ENCODE measurements at regions not wholly inside any gene's neighbourhood (a gene's known extent, or its start where the extent isn't known, plus 50 kb on each side); places are given as distances from the start of the nearest gene placed in this dataset.

GRCh38 chr4:11598591-11598990, 169.9 kb upstream of the HS3ST1 start:
- Histone ChIP-seq H3K4me1 (ENCODE audit: control insufficient read depth in 3 of 3, insufficient read depth in 2 of 3, low read depth in 1 of 3, low read length in 2 of 3) (no peaks in the 10 kb centered on the region), H3K27ac (ENCODE audit: low read depth in 1 of 3, low read length in 2 of 3) (no peak overlapping the region), H3K9me3 (ENCODE audit: control insufficient read depth in 2 of 2, insufficient read depth in 1 of 2, low read depth in 1 of 2, low read length in 1 of 2) (no peaks in the 10 kb centered on the region), H3K4me3 (ENCODE audit: low read depth in 1 of 3, low read length in 3 of 3) (no peak overlapping the region), H3K36me3 (ENCODE audit: control insufficient read depth in 3 of 3, insufficient read depth in 2 of 3, low read depth in 1 of 3, low read length in 3 of 3) (no peaks in the 10 kb centered on the region), H3K27me3 (ENCODE audit: control insufficient read depth in 3 of 3, insufficient read depth in 3 of 3, low read length in 3 of 3) (no peaks in the 10 kb centered on the region)
- DNase-seq, result no peak
- FAIRE-seq, result no peak
- 68 to 89% (median 88%) methylated on average over 4 of the region's 4 CpGs for WGBS, 3 donors

GRCh38 chr4:11597506-11597905, 168.8 kb upstream of the HS3ST1 start:
- no peak for FAIRE-seq
- Histone ChIP-seq H3K4me1 (ENCODE audit: control insufficient read depth in 3 of 3, insufficient read depth in 2 of 3, low read depth in 1 of 3, low read length in 2 of 3) (no peaks in the 10 kb centered on the region), H3K9me3 (ENCODE audit: control insufficient read depth in 2 of 2, insufficient read depth in 1 of 2, low read depth in 1 of 2, low read length in 1 of 2) (no peaks in the 10 kb centered on the region), H3K4me3 (ENCODE audit: low read depth in 1 of 3, low read length in 3 of 3) (no peak overlapping the region), H3K27me3 (ENCODE audit: control insufficient read depth in 3 of 3, insufficient read depth in 3 of 3, low read length in 3 of 3) (no peaks in the 10 kb centered on the region), H3K27ac (ENCODE audit: low read depth in 1 of 3, low read length in 2 of 3) (no peak overlapping the region), H3K36me3 (ENCODE audit: control insufficient read depth in 3 of 3, insufficient read depth in 2 of 3, low read depth in 1 of 3, low read length in 3 of 3) (no peaks in the 10 kb centered on the region)
- no peak for DNase-seq
- WGBS, 3 donors, result 59 to 70% (median 62%) methylated on average over 4 of the region's 4 CpGs

- H3K4me1 ChIP-seq (ENCODE audit: control insufficient read depth in 3 of 3, insufficient read depth in 2 of 3, low read depth in 1 of 3, low read length in 2 of 3), result no peaks in the 10 kb centered on the region
- H3K9me3 ChIP-seq (ENCODE audit: control insufficient read depth in 2 of 2, insufficient read depth in 1 of 2, low read depth in 1 of 2, low read length in 1 of 2), result no peaks in the 10 kb centered on the region
- H3K36me3 ChIP-seq (ENCODE audit: control insufficient read depth in 3 of 3, insufficient read depth in 2 of 3, low read depth in 1 of 3, low read length in 3 of 3), result no peaks in the 10 kb centered on the region
- no peak for FAIRE-seq
- H3K4me3 ChIP-seq (ENCODE audit: low read depth in 1 of 3, low read length in 3 of 3), result no peak overlapping the region
- WGBS, 3 donors, result 69 to 86% (median 72%) methylated on average over 2 of the region's 2 CpGs
- DNase-seq, result no peak
- no peaks in the 10 kb centered on the region for H3K27me3 ChIP-seq (ENCODE audit: control insufficient read depth in 3 of 3, insufficient read depth in 3 of 3, low read length in 3 of 3)
- no peak overlapping the region for H3K27ac ChIP-seq (ENCODE audit: low read depth in 1 of 3, low read length in 2 of 3)
Measured at GRCh38 chr4:11596989-11597388, 168.3 kb upstream of the HS3ST1 start.

- no peak overlapping the region for H3K4me3 ChIP-seq (ENCODE audit: low read depth in 1 of 3, low read length in 3 of 3)
- H3K27me3 ChIP-seq (ENCODE audit: control insufficient read depth in 3 of 3, insufficient read depth in 3 of 3, low read length in 3 of 3), result no peaks in the 10 kb centered on the region
- H3K9me3 ChIP-seq (ENCODE audit: control insufficient read depth in 2 of 2, insufficient read depth in 1 of 2, low read depth in 1 of 2, low read length in 1 of 2), result no peaks in the 10 kb centered on the region
- H3K36me3 ChIP-seq (ENCODE audit: control insufficient read depth in 3 of 3, insufficient read depth in 2 of 3, low read depth in 1 of 3, low read length in 3 of 3), result no peaks in the 10 kb centered on the region
- H3K27ac ChIP-seq (ENCODE audit: low read depth in 1 of 3, low read length in 2 of 3), result no peak overlapping the region
- no peak for FAIRE-seq
- 75 to 93% (median 89%) methylated on average over 7 of the region's 7 CpGs for WGBS, 3 donors
- no peak for DNase-seq
- H3K4me1 ChIP-seq (ENCODE audit: control insufficient read depth in 3 of 3, insufficient read depth in 2 of 3, low read depth in 1 of 3, low read length in 2 of 3), result no peaks in the 10 kb centered on the region
Measured at GRCh38 chr4:11593576-11594116, 165.0 kb upstream of the HS3ST1 start.

DNA sequence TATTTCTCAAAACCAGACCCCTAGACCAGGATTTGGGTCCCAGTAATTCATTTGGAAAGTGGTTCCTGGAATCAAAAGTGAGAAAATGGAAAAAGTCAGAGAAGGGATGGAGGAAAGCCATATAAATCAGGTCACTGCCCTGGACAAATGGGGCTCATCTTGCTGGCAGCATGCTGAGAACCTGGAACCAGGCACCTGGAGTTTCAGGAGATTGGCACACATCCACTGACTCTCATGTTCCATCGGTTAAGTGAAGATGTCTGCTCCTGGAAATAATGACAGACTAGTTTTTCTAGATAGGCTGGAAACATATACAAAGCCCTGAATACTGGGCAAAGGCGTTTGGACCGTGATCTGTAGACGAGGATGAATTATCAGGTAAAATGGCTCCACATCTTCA, 163.6 kb upstream of the HS3ST1 start:
- H3K27me3 ChIP-seq (ENCODE audit: control insufficient read depth in 3 of 3, insufficient read depth in 3 of 3, low read length in 3 of 3), result no peaks in the 10 kb centered on the region
- no peaks in the 10 kb centered on the region for H3K36me3 ChIP-seq (ENCODE audit: control insufficient read depth in 3 of 3, insufficient read depth in 2 of 3, low read depth in 1 of 3, low read length in 3 of 3)
- WGBS, 3 donors, result 91 to 94% (median 94%) methylated on average over 4 of the region's 4 CpGs
- no peaks in the 10 kb centered on the region for H3K4me1 ChIP-seq (ENCODE audit: control insufficient read depth in 3 of 3, insufficient read depth in 2 of 3, low read depth in 1 of 3, low read length in 2 of 3)
- FAIRE-seq, result no peak
- no peak for DNase-seq
- H3K9me3 ChIP-seq (ENCODE audit: control insufficient read depth in 2 of 2, insufficient read depth in 1 of 2, low read depth in 1 of 2, low read length in 1 of 2), result no peaks in the 10 kb centered on the region
- no peak overlapping the region for H3K27ac ChIP-seq (ENCODE audit: low read depth in 1 of 3, low read length in 2 of 3)
- no peak overlapping the region for H3K4me3 ChIP-seq (ENCODE audit: low read depth in 1 of 3, low read length in 3 of 3)

- no peak for FAIRE-seq
- H3K36me3 ChIP-seq (ENCODE audit: control insufficient read depth in 3 of 3, insufficient read depth in 2 of 3, low read depth in 1 of 3, low read length in 3 of 3), result no peaks in the 10 kb centered on the region
- H3K27me3 ChIP-seq (ENCODE audit: control insufficient read depth in 3 of 3, insufficient read depth in 3 of 3, low read length in 3 of 3), result no peaks in the 10 kb centered on the region
- 44 to 61% (median 49%) methylated on average over 2 of the region's 2 CpGs for WGBS, 3 donors
- DNase-seq, result no peak
- H3K27ac ChIP-seq (ENCODE audit: low read depth in 1 of 3, low read length in 2 of 3), result no peak overlapping the region
- no peaks in the 10 kb centered on the region for H3K4me1 ChIP-seq (ENCODE audit: control insufficient read depth in 3 of 3, insufficient read depth in 2 of 3, low read depth in 1 of 3, low read length in 2 of 3)
- H3K4me3 ChIP-seq (ENCODE audit: low read depth in 1 of 3, low read length in 3 of 3), result no peak overlapping the region
- H3K9me3 ChIP-seq (ENCODE audit: control insufficient read depth in 2 of 2, insufficient read depth in 1 of 2, low read depth in 1 of 2, low read length in 1 of 2), result no peaks in the 10 kb centered on the region
Measured at GRCh38 chr4:11590132-11590531, 161.4 kb upstream of the HS3ST1 start.

DNA sequence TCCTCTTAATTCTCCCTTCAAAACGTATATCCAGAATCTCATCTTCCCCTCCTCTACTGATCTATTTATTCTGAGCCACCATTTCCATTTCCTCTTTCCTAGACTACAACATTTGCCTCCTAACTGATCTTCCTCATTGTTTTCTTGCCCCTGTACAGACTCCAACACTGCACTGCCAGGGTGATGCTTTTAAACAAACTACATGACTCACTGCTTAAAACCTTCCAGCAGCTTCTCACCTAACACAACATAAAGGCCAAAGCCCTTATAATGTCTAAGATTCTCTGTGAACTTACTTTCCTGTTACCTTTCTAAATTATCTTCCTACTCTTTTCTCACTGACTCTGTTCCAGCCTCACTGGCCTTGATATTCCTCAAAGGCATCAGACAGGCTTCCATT, 161.0 kb upstream of the HS3ST1 start:
- Histone ChIP-seq H3K27ac (ENCODE audit: low read depth in 1 of 3, low read length in 2 of 3) (no peak overlapping the region), H3K36me3 (ENCODE audit: control insufficient read depth in 3 of 3, insufficient read depth in 2 of 3, low read depth in 1 of 3, low read length in 3 of 3) (no peaks in the 10 kb centered on the region), H3K4me3 (ENCODE audit: low read depth in 1 of 3, low read length in 3 of 3) (no peak overlapping the region), H3K4me1 (ENCODE audit: control insufficient read depth in 3 of 3, insufficient read depth in 2 of 3, low read depth in 1 of 3, low read length in 2 of 3) (no peaks in the 10 kb centered on the region), H3K9me3 (ENCODE audit: control insufficient read depth in 2 of 2, insufficient read depth in 1 of 2, low read depth in 1 of 2, low read length in 1 of 2) (no peaks in the 10 kb centered on the region), H3K27me3 (ENCODE audit: control insufficient read depth in 3 of 3, insufficient read depth in 3 of 3, low read length in 3 of 3) (no peaks in the 10 kb centered on the region)
- no peak for FAIRE-seq
- WGBS, 3 donors, result 72 to 86% (median 74%) methylated on average over 1 of the region's 1 CpG
- DNase-seq, result no peak

DNA sequence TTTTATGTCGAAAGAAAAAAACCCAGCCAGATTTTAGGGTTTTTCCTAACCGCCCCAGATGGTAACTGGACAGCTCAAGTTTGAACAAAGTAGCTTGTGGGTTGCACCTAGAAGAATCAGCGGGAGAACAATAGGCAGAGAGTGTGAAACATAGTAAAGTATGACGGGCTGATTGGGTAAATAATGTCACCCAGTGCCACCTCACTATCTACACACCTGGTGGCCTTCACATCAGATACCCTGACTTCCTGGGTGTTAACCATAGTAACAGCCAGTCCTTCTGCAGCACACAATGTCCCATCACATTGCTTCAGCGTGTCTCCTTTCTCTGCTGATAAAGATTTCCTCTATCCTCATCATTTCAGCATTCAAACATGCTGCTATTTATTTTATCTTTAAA, 159.1 kb upstream of the HS3ST1 start:
- no peaks in the 10 kb centered on the region for H3K27me3 ChIP-seq (ENCODE audit: control insufficient read depth in 3 of 3, insufficient read depth in 3 of 3, low read length in 3 of 3)
- H3K27ac ChIP-seq (ENCODE audit: low read depth in 1 of 3, low read length in 2 of 3), result no peak overlapping the region
- H3K4me1 ChIP-seq (ENCODE audit: control insufficient read depth in 3 of 3, insufficient read depth in 2 of 3, low read depth in 1 of 3, low read length in 2 of 3), result no peaks in the 10 kb centered on the region
- 80 to 89% (median 85%) methylated on average over 5 of the region's 5 CpGs for WGBS, 3 donors
- no peaks in the 10 kb centered on the region for H3K9me3 ChIP-seq (ENCODE audit: control insufficient read depth in 2 of 2, insufficient read depth in 1 of 2, low read depth in 1 of 2, low read length in 1 of 2)
- FAIRE-seq, result no peak
- no peak for DNase-seq
- H3K36me3 ChIP-seq (ENCODE audit: control insufficient read depth in 3 of 3, insufficient read depth in 2 of 3, low read depth in 1 of 3, low read length in 3 of 3), result no peaks in the 10 kb centered on the region
- no peak overlapping the region for H3K4me3 ChIP-seq (ENCODE audit: low read depth in 1 of 3, low read length in 3 of 3)

GRCh38 chr4:11585506-11585905, 156.8 kb upstream of the HS3ST1 start:
- no peaks in the 10 kb centered on the region for H3K4me1 ChIP-seq (ENCODE audit: control insufficient read depth in 3 of 3, insufficient read depth in 2 of 3, low read depth in 1 of 3, low read length in 2 of 3)
- no peaks in the 10 kb centered on the region for H3K27me3 ChIP-seq (ENCODE audit: control insufficient read depth in 3 of 3, insufficient read depth in 3 of 3, low read length in 3 of 3)
- FAIRE-seq (no peak), DNase-seq (peak; percentile 24 to 44)
- no peak overlapping the region for H3K4me3 ChIP-seq (ENCODE audit: low read depth in 1 of 3, low read length in 3 of 3)
- H3K9me3 ChIP-seq (ENCODE audit: control insufficient read depth in 2 of 2, insufficient read depth in 1 of 2, low read depth in 1 of 2, low read length in 1 of 2), result no peaks in the 10 kb centered on the region
- 4 to 13% (median 8%) methylated on average over 1 of the region's 1 CpG for WGBS, 3 donors
- H3K36me3 ChIP-seq (ENCODE audit: control insufficient read depth in 3 of 3, insufficient read depth in 2 of 3, low read depth in 1 of 3, low read length in 3 of 3), result no peaks in the 10 kb centered on the region
- no peak overlapping the region for H3K27ac ChIP-seq (ENCODE audit: low read depth in 1 of 3, low read length in 2 of 3)

Measured in small intestine (tissue), 7 donors.